Karpas-422 (cell line): ENCODE measurements at regions not wholly inside any gene's neighbourhood (a gene's known extent, or its start where the extent isn't known, plus 50 kb on each side); places are given as distances from the start of the nearest gene placed in this dataset.
"Not testable (repeated sequence)": the region's sequence is repeated elsewhere in the genome, so short reads cannot be mapped to it uniquely, and the experiment has no call there.

Experiments used
- DNase-seq: peaks from one replicate; pipeline ENCODE4 v3.0.0-alpha.2; 2015
- H2AFZ ChIP-seq: fragments of 200-600 bp; sonication (generic); 2 replicates; pipeline ENCODE4 v1.6.1; 2014; ENCODE audit warnings: antibody characterized with exemption, low read length, mixed read lengths
- H3K27ac ChIP-seq: fragments of 200-600 bp; sonication (generic); 2 replicates; pipeline ENCODE4 v1.5.1; 2014; ENCODE audit warnings: mild to moderate bottlenecking, low read length, moderate library complexity
- H3K27me3 ChIP-seq: fragments of 200-600 bp; sonication (generic); 2 replicates; pipeline ENCODE4 v1.6.1; 2014; ENCODE audit warnings: low read length, mixed read lengths
- H3K36me3 ChIP-seq: fragments of 200-600 bp; sonication (generic); 2 replicates; pipeline ENCODE4 v1.6.1; 2014; ENCODE audit warnings: low read length, mixed read lengths; ENCODE audit not compliant: insufficient read depth
- H3K4me1 ChIP-seq: fragments of 200-600 bp; sonication (generic); 2 replicates; pipeline ENCODE4 v1.6.1; 2014; ENCODE audit warnings: mild to moderate bottlenecking, low read length, mixed read lengths
- H3K4me2 ChIP-seq: fragments of 200-600 bp; sonication (generic); 2 replicates; pipeline ENCODE4 v1.6.1; 2014; ENCODE audit warnings: low read length, low read depth, mild to moderate bottlenecking; ENCODE audit not compliant: poor library complexity, severe bottlenecking
- H3K4me3 ChIP-seq: fragments of 200-600 bp; sonication (generic); 2 replicates; pipeline ENCODE4 v1.5.1; 2014; ENCODE audit warnings: mild to moderate bottlenecking, antibody characterized with exemption, low read length, mixed read lengths
- H3K79me2 ChIP-seq: fragments of 200-600 bp; sonication (generic); 2 replicates; pipeline ENCODE4 v1.6.1; 2014; ENCODE audit warnings: mild to moderate bottlenecking, low read length, mixed read lengths
- H3K9ac ChIP-seq: fragments of 200-600 bp; sonication (generic); 2 replicates; pipeline ENCODE4 v1.6.0; 2014; ENCODE audit warnings: low read length
- H3K9me2 ChIP-seq: fragments of 200-600 bp; sonication (generic), shearing (Covaris generic); replicated peaks from 2 replicates; pipeline ENCODE4 v1.6.0; 2014; ENCODE audit warnings: mild to moderate bottlenecking, low read length, moderate library complexity; ENCODE audit not compliant: insufficient read depth
- H3K9me3 ChIP-seq: fragments of 300-700, 200-600 bp; sonication (generic); 2 replicates; pipeline ENCODE4 v1.6.1; 2014; ENCODE audit warnings: low read length, mixed read lengths
- H4K20me1 ChIP-seq: fragments of 200-600 bp; sonication (generic); 2 replicates; pipeline ENCODE4 v1.6.1; 2014; ENCODE audit warnings: mild to moderate bottlenecking, antibody characterized with exemption, low read length, low read depth; ENCODE audit not compliant: insufficient read depth

DNA sequence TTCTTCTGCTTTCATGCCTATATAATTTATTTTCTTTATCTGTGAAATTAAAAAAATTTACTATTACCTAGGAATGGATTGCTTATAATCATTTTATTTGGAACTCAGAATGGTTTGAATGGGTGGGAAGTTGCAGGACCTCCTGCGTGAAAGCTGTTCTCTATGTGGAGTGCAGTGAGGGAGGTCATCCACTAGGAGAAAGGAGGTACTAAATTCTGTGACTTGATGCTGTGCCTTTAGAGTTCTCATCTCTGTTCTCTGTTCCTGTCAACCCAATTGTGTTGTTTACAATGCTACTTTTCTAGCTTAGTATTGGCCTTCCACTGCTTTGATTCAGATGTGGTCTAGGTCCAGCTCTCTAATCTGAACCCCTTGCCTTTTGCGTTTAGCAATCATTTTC is 65.0 kb upstream of the HIVEP1 start:
- no peaks in the 10 kb centered on the region for H3K36me3 ChIP-seq
- H4K20me1 ChIP-seq = no peaks in the 10 kb centered on the region
- H3K27me3 ChIP-seq = no peaks in the 10 kb centered on the region
- H3K4me2 ChIP-seq = no peak overlapping the region
- no peaks in the 10 kb centered on the region for H3K9me3 ChIP-seq
- no peaks in the 10 kb centered on the region for H3K4me1 ChIP-seq
- no peak overlapping the region for H3K27ac ChIP-seq
- H3K79me2 ChIP-seq = no peaks in the 10 kb centered on the region
- H3K9me2 ChIP-seq = no peaks in the 10 kb centered on the region
- DNase-seq = peak; percentile 47
- H2AFZ ChIP-seq = no peak overlapping the region
- no peak overlapping the region for H3K4me3 ChIP-seq
- H3K9ac ChIP-seq = no peak overlapping the region

DNA sequence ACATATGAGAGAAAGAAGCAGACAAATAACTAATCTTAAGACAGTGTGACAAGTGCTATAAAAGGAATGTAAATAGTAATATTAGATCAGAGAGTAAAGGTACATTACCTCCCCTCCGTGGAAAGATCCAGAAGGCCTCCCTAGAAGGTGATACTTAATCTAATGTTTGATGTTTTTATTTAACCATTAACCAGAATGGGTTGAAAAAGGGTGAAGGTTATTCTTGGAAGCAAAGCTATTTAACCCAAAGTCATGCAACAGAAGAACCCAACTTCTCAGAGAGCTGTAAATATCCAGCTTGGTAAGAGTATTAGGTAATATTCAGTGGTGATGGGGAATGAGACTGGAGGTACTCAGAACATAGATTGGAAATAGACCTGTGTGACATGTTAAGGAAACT is 68.0 kb upstream of the HIVEP1 start:
- Histone ChIP-seq H4K20me1 (no peaks in the 10 kb centered on the region), H3K36me3 (no peaks in the 10 kb centered on the region), H3K9me2 (no peaks in the 10 kb centered on the region), H3K4me2 (no peak overlapping the region), H2AFZ (no peak overlapping the region), H3K27me3 (no peaks in the 10 kb centered on the region), H3K9ac (no peak overlapping the region), H3K9me3 (no peaks in the 10 kb centered on the region), H3K79me2 (no peaks in the 10 kb centered on the region), H3K4me1 (no peaks in the 10 kb centered on the region), H3K4me3 (no peak overlapping the region), H3K27ac (no peak overlapping the region)
- DNase-seq = no peak

DNA sequence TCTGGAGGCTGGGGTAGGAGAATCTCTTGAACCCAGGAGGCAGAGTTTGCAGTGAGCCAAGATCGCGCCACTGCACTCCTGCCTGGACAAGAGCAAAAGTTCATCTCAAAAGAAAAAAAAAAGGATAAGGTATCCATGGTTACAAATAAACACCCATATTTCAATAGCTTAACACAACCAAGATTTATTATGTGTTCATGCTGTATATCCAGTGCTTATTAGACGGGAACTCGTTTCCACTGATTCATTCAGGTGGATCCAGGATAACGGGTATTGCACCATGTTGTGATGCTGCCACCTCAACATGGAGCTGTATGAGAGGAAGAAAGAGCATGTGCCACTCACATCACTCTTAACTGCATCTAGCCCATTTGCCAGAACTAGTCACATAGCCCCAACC is 69.1 kb upstream of the HIVEP1 start:
- Histone ChIP-seq H3K4me3 (no peak overlapping the region), H3K27ac (no peak overlapping the region), H2AFZ (no peak overlapping the region)

DNA sequence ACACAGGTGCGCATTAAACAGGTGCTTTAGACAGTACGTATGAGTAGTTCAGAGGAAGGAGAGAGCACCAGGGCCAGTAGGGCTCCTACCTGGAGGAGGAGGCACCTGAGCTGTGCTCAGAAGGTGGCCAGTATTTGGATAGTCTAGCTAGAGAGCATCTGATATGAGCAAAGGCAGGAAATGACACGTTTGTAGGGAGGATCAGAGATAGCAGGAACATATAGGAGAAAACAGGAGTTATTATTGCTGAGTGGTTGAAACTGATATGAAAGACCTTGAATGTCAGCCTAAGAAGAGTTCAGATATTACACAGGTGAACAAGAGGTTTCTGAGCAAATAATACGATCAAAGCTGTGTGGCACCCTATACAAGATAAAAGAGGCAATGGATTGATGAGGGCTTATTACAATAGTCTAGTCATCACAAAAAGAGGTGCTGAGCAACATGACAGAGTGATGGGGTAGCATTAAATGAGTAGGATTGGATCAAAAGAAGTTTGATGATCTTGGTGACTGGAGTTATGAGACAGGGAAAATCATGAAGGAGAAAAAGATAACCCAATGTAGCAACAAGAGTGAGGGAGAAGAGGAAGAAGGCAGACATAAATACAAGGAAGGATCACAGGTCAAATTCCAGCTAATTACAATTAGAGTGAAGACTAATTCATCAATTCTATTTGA is 69.8 kb upstream of the HIVEP1 start:
- Histone ChIP-seq H3K9me3 (no peaks in the 10 kb centered on the region), H3K79me2 (no peaks in the 10 kb centered on the region), H3K36me3 (no peaks in the 10 kb centered on the region), H3K9me2 (no peaks in the 10 kb centered on the region), H3K27me3 (no peaks in the 10 kb centered on the region), H3K27ac (no peak overlapping the region), H3K4me1 (peaks cover 3% of the 10 kb centered on the region; the same call in 1 of the 2 replicates), H4K20me1 (no peaks in the 10 kb centered on the region), H3K4me2 (no peak overlapping the region), H3K4me3 (no peak overlapping the region), H2AFZ (no peak overlapping the region), H3K9ac (no peak overlapping the region)
- no peak for DNase-seq

More for the DNA sequence above, 69.1 kb upstream of the HIVEP1 start:
- Histone ChIP-seq H3K36me3 (no peaks in the 10 kb centered on the region), H3K9ac (no peak overlapping the region), H3K79me2 (no peaks in the 10 kb centered on the region), H3K9me3 (no peaks in the 10 kb centered on the region), H4K20me1 (no peaks in the 10 kb centered on the region), H3K4me1 (peaks cover 3% of the 10 kb centered on the region; the same call in 1 of the 2 replicates), H3K4me2 (no peak overlapping the region), H3K27me3 (no peaks in the 10 kb centered on the region), H3K9me2 (no peaks in the 10 kb centered on the region)
- DNase-seq = no peak

- not testable (repeated sequence) for H3K9me3 ChIP-seq, H3K27me3 ChIP-seq, H3K9me2 ChIP-seq, H3K27ac ChIP-seq, H3K4me1 ChIP-seq, H3K4me2 ChIP-seq, H3K79me2 ChIP-seq, H3K9ac ChIP-seq, H2AFZ ChIP-seq, H3K4me3 ChIP-seq, DNase-seq, H4K20me1 ChIP-seq, H3K36me3 ChIP-seq
These were observed 71.5 kb upstream of the HIVEP1 start for GRCh38 chr6:11940532-11941166.

DNA sequence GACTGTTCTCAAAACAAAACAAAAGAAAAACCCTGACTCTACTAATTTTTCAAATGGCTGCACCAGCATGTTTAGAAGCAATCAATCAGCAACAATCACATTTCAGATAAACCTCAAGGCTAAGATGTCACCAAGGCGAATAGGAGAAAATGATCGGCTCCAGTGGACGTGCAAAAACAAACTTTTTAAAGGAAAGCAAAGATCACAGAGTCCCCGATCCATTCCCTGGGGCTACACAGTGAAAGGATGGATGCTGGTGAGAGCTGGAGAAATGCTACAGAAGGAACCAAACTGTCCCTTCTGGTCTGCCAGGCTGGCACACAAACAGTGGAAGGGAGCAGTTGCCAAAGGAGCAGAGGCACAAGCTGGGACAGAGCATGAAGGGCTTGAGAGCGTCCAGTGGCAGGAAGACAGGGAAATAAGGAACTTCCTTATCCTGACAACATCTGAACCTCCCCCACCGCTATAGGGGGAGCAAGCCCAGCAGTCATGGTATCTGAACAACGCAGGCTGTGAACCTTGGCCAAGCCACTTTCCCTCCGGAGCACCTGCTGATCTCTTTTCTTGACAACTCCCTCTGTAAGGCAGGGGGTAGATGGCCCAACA is 73.7 kb upstream of the HIVEP1 start:
- H3K9me3 ChIP-seq = no peaks in the 10 kb centered on the region
- no peaks in the 10 kb centered on the region for H3K36me3 ChIP-seq
- H3K4me2 ChIP-seq = no peak overlapping the region
- no peaks in the 10 kb centered on the region for H3K27me3 ChIP-seq
- H3K4me1 ChIP-seq = peaks cover 3% of the 10 kb centered on the region; the same call in 1 of the 2 replicates
- H4K20me1 ChIP-seq = no peaks in the 10 kb centered on the region
- no peaks in the 10 kb centered on the region for H3K9me2 ChIP-seq
- H3K4me3 ChIP-seq = no peak overlapping the region
- DNase-seq = no peak
- no peak overlapping the region for H3K27ac ChIP-seq
- no peak overlapping the region for H3K9ac ChIP-seq
- H3K79me2 ChIP-seq = no peaks in the 10 kb centered on the region
- H2AFZ ChIP-seq = no peak overlapping the region

GRCh38 chr6:11934638-11935037 is 77.5 kb upstream of the HIVEP1 start:
- Histone ChIP-seq H3K4me2 (no peak overlapping the region), H3K27ac (no peak overlapping the region), H3K4me1 (peaks cover 3% of the 10 kb centered on the region; the same call in 1 of the 2 replicates), H4K20me1 (no peaks in the 10 kb centered on the region), H3K9me2 (no peaks in the 10 kb centered on the region), H3K9me3 (no peaks in the 10 kb centered on the region), H3K27me3 (no peaks in the 10 kb centered on the region), H3K79me2 (no peaks in the 10 kb centered on the region), H3K36me3 (no peaks in the 10 kb centered on the region), H3K9ac (no peak overlapping the region), H2AFZ (no peak overlapping the region), H3K4me3 (no peak overlapping the region)
- DNase-seq = no peak

DNA sequence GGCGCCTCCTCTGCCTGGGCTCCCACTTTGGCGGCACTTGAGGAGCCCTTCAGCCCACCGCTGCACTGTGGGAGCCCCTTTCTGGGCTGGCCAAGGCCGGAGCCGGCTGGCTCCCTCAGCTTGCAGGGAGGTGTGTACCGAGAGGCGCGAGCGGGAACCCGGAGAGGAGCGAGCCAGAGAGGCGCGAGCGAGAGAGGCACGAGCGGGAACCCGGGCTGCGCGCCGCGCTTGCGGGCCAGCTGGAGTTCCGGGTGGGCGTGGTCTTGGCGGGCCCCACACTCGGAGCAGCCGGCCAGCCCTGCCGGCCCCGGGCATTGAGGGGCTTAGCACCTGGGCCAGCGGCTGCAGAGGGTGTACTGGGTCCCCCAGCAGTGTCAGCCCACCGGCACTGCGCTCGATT is 79.2 kb upstream of the HIVEP1 start:
- not testable (repeated sequence) for H3K79me2 ChIP-seq, H3K27me3 ChIP-seq, H3K4me2 ChIP-seq, H3K27ac ChIP-seq, H4K20me1 ChIP-seq, H3K9me2 ChIP-seq, H3K4me1 ChIP-seq, H3K9ac ChIP-seq, DNase-seq, H3K4me3 ChIP-seq, H2AFZ ChIP-seq, H3K9me3 ChIP-seq, H3K36me3 ChIP-seq
